SK-N-SH (cell line): ENCODE measurements at regions not wholly inside any gene's neighbourhood (a gene's known extent, or its start where the extent isn't known, plus 50 kb on each side); places are given as distances from the start of the nearest gene placed in this dataset.

ENCODE experiments used
- CTCF ChIP-seq: fragments of 200-600 bp; sonication (generic); IDR thresholded peaks from 2 replicates; pipeline ENCODE4 v1.6.1; 2017; ENCODE audit warnings: antibody characterized with exemption, mild to moderate bottlenecking, moderate library complexity
- ELF1 ChIP-seq: IDR thresholded peaks from 2 replicates; pipeline ENCODE4 v1.4.0; 2012
- FOXJ3 ChIP-seq: sonication (generic); formaldehyde crosslinking; IDR thresholded peaks from 2 replicates; pipeline ENCODE4 v1.5.1; 2020; ENCODE audit warnings: mild to moderate bottlenecking, missing genetic modification reagents
- MAX ChIP-seq: IDR thresholded peaks from 2 replicates; pipeline ENCODE4 v1.4.0; 2012; ENCODE audit warnings: low read depth
- MXI1 ChIP-seq: IDR thresholded peaks from 2 replicates; pipeline ENCODE4 v1.6.1; 2012; ENCODE audit warnings: mild to moderate bottlenecking, low read depth, low read length, improper control_type of control experiment
- POLR2AphosphoS5 ChIP-seq: IDR thresholded peaks from 2 replicates; pipeline ENCODE4 v1.6.1; 2012; ENCODE audit warnings: low read depth, low read length
- TEAD4 ChIP-seq: IDR thresholded peaks from 2 replicates; pipeline ENCODE4 v1.4.0; 2012; ENCODE audit warnings: mild to moderate bottlenecking, borderline replicate concordance; ENCODE audit not compliant: insufficient read depth
- YY1 ChIP-seq: IDR thresholded peaks from 2 replicates; pipeline ENCODE4 v1.4.0; 2012; ENCODE audit warnings: low read depth, mild to moderate bottlenecking

GRCh38 chr2:176923205-176923604 lies 289.4 kb upstream of the HNRNPA3 start:
- TF ChIP-seq FOXJ3 (CRISPR knock-in tag) (no peak), CTCF (no peak), ELF1 (no peak), MXI1 (no peak), TEAD4 (no peak), MAX (no peak), POLR2AphosphoS5 (no peak), YY1 (no peak)
